Endodermal cell (in vitro differentiated cells): ENCODE measurements at regions not wholly inside any gene's neighbourhood (a gene's known extent, or its start where the extent isn't known, plus 50 kb on each side); places are given as distances from the start of the nearest gene placed in this dataset.

Experiments used
- DNase-seq: peaks from one replicate; pipeline ENCODE4 v3.0.0-alpha.2; 2017
- H3K27ac ChIP-seq: 2 replicates; pipeline ENCODE4 v1.5.1; 2013; ENCODE audit warnings: mild to moderate bottlenecking, low read depth, low read length, moderate library complexity
- H3K27me3 ChIP-seq: 2 replicates; pipeline ENCODE4 v1.6.1; 2013; ENCODE audit warnings: mild to moderate bottlenecking, low read length, moderate library complexity; ENCODE audit not compliant: insufficient read depth, control insufficient read depth, poor library complexity, severe bottlenecking
- H3K36me3 ChIP-seq: 2 replicates; pipeline ENCODE4 v1.7.0; 2013; ENCODE audit warnings: mild to moderate bottlenecking, low read length, moderate library complexity; ENCODE audit not compliant: control insufficient read depth, insufficient read depth
- H3K4me1 ChIP-seq: one replicate; pipeline ENCODE4 v1.7.0; 2013; ENCODE audit warnings: low read length; ENCODE audit not compliant: control insufficient read depth, insufficient read depth
- H3K4me3 ChIP-seq: 2 replicates; pipeline ENCODE4 v1.5.1; 2013; ENCODE audit warnings: mild to moderate bottlenecking, low read length, moderate library complexity
- H3K9ac ChIP-seq: 2 replicates; pipeline ENCODE4 v1.6.1; 2013; ENCODE audit warnings: mild to moderate bottlenecking, low read length, moderate library complexity; ENCODE audit not compliant: poor library complexity, severe bottlenecking; ENCODE audit errors: extremely low read depth
- H3K9me3 ChIP-seq: 2 replicates; pipeline ENCODE4 v1.6.1; 2013; ENCODE audit warnings: mild to moderate bottlenecking, low read length, moderate library complexity; ENCODE audit not compliant: control insufficient read depth
- H3K27ac Mint-ChIP-seq: 2 replicates; pipeline ENCODE4 v1.8.0; 2020; ENCODE audit warnings: mixed read lengths
- H3K27me3 Mint-ChIP-seq: 2 replicates; pipeline ENCODE4 v1.8.0; 2021; ENCODE audit warnings: mild to moderate bottlenecking, mixed read lengths; ENCODE audit not compliant: insufficient read depth
- H3K36me3 Mint-ChIP-seq: 2 replicates; pipeline ENCODE4 v1.8.0; 2020; ENCODE audit warnings: low read depth, mixed read lengths
- H3K4me1 Mint-ChIP-seq: 2 replicates; pipeline ENCODE4 v1.8.0; 2020; ENCODE audit warnings: mixed read lengths
- H3K4me3 Mint-ChIP-seq: 2 replicates; pipeline ENCODE4 v1.8.0; 2020; ENCODE audit warnings: mild to moderate bottlenecking, moderate library complexity, mixed read lengths
- H3K9me3 Mint-ChIP-seq: 2 replicates; pipeline ENCODE4 v1.8.0; 2020; ENCODE audit warnings: mild to moderate bottlenecking, mixed read lengths
- CTCF ChIP-seq: fragments of 200-600 bp; sonication (generic); conservative IDR thresholded peaks from 2 replicates; pipeline ENCODE4 v1.5.0; 2021; ENCODE audit warnings: antibody characterized with exemption, mild to moderate bottlenecking
- WGBS, 2 experiments: methylation state at CpG; one replicate each; pipeline versions ENCODE4 v1.1.5 to v1.1.7; 2013; ENCODE audit warnings: missing lambda C conversion rate in 2 of 2, mixed read lengths in 1 of 2; ENCODE audit not compliant: insufficient coverage in 1 of 2, insufficient read length in 1 of 2; 5-methylcytosine and 5-hydroxymethylcytosine counted together

GRCh38 chr11:45095691-45096010 lies 50.8 kb upstream of the PRDM11 start:
- Histone ChIP-seq H3K27ac (peak overlapping the region; percentile 21), H3K4me1 (no peaks in the 10 kb centered on the region), H3K36me3 (no peaks in the 10 kb centered on the region), H3K27me3 (peaks cover 19% of the 10 kb centered on the region), H3K4me3 (no peak overlapping the region), H3K9ac (no peak overlapping the region), H3K9me3 (no peaks in the 10 kb centered on the region)
- no peaks in the 10 kb centered on the region for H3K36me3 Mint-ChIP-seq
- peaks cover 11% of the 10 kb centered on the region for H3K27me3 Mint-ChIP-seq
- no peak overlapping the region for H3K27ac Mint-ChIP-seq
- peaks cover 7% of the 10 kb centered on the region for H3K4me1 Mint-ChIP-seq
- no peak overlapping the region for H3K4me3 Mint-ChIP-seq
- no peak for TF ChIP-seq CTCF
- no peak for DNase-seq
- H3K9me3 Mint-ChIP-seq: no peaks in the 10 kb centered on the region
- 87 to 89% methylated on average over 2 to 6 of the region's 6 CpGs for WGBS, 2 experiments

GRCh38 chr11:45096636-45097035 lies 49.8 kb upstream of the PRDM11 start:
- Mint-ChIP-seq H3K4me1 (peaks cover 4% of the 10 kb centered on the region), H3K27ac (no peak overlapping the region), H3K36me3 (no peaks in the 10 kb centered on the region), H3K9me3 (no peaks in the 10 kb centered on the region), H3K27me3 (peaks cover 16% of the 10 kb centered on the region), H3K4me3 (no peak overlapping the region)
- 84 to 86% methylated on average over 2 to 4 of the region's 4 CpGs for WGBS, 2 experiments
- Histone ChIP-seq H3K4me1 (no peaks in the 10 kb centered on the region), H3K9ac (no peak overlapping the region), H3K36me3 (no peaks in the 10 kb centered on the region), H3K9me3 (no peaks in the 10 kb centered on the region), H3K4me3 (no peak overlapping the region), H3K27ac (no peak overlapping the region), H3K27me3 (peaks cover 22% of the 10 kb centered on the region)
- peak; percentile 13 for DNase-seq
- TF ChIP-seq CTCF: no peak
